Effector CD4-positive, alpha-beta T cell (primary cell): ENCODE measurements at regions not wholly inside any gene's neighbourhood (a gene's known extent, or its start where the extent isn't known, plus 50 kb on each side); places are given as distances from the start of the nearest gene placed in this dataset.

Source experiments
- DNase-seq: peaks from one replicate; pipeline ENCODE4 v3.0.0-alpha.2; 2020

- DNase-seq = no peak
These were observed 328.8 kb upstream of the GATB start for GRCh38 chr4:152089584-152089983.

GRCh38 chr4:152087335-152087734 is 326.5 kb upstream of the GATB start:
- DNase-seq = no peak

DNA sequence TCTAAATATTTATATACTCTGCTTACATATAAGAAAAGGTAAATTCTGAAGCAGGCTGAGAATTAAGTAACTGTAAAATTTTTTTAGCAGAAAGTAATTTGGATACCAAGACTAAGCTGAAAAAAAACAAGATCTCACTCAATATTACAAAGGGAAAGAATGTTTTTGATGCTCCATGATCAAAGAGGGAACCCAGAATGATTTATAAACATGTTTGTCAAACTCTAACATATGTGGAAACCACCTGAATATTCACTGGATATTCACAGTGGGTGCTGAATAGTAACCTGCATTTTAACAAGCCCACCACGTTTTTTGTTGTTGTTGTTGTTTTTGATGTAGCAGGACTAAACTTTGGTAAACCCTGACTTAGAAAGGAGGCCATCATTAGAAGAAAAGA is 324.9 kb upstream of the GATB start:
- DNase-seq = no peak

GRCh38 chr4:152083338-152083737 is 322.5 kb upstream of the GATB start:
- no peak for DNase-seq

DNA sequence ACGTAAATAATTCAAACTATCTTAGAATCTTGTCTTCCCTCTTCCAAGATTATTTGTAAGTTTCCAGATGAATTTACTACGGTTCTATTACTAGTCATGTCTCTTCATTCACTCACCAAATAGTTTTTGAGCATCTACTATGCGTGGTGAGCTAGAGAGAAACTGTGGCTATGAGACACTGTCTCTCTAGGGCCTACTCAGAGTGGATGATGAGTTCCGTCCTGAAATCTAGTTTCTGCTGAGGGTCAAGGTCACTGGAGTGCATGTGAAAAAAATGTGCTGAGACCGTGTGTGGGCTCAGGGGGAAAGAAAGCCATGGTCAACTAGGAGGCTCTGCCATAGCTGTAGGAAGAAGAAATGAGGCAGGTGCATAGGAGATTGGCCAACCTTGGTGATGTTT is 320.2 kb upstream of the GATB start:
- no peak for DNase-seq

GRCh38 chr4:152079543-152080293 is 318.9 kb upstream of the GATB start:
- no peak for DNase-seq

GRCh38 chr4:152079079-152079478 is 318.3 kb upstream of the GATB start:
- no peak for DNase-seq

DNA sequence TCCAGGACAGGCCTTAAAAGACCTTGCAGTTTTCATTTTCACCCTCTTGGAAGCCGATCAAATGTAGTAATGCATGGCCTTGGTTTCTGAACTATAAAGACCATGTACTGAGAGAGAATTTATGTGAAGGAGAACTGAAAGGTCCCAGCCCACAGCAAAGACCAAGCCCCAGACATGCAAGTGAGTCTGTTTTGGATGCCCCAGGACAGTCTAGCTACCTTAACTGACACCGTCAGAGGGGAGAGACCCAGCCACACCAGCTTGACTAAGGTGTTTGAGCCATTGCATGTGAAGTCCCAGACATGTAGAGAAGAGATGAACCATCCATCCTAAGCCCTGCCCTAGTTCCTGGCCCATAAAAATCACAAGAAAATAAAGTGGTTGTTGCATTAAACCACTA is 316.8 kb upstream of the GATB start:
- DNase-seq = no peak

GRCh38 chr4:152075253-152075928 is 314.6 kb upstream of the GATB start:
- no peak for DNase-seq

- no peak for DNase-seq
These were observed 313.8 kb upstream of the GATB start for GRCh38 chr4:152074573-152074972.

DNA sequence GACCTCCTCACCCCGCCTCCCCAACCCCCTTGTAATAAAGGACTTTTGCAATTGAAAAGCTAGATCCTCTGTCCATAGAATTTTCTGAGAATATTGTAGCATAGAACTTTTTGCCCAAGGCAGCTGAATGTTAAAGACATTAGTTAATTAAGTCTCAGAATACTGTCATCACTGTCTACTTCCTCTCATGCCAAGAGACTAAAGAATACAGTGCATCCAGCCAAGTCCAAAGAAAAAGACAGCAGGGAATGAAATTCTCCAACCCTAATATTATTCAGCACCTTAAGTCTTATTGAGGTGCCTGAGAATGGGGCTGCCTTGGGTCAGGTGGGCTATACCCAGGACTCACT is 313.3 kb upstream of the GATB start:
- DNase-seq = no peak

- no peak for DNase-seq
These were observed 312.7 kb upstream of the GATB start for GRCh38 chr4:152073351-152074087.

- DNase-seq = no peak
These were observed 312.1 kb upstream of the GATB start for GRCh38 chr4:152072906-152073305.

GRCh38 chr4:152072001-152072485 is 311.2 kb upstream of the GATB start:
- no peak for DNase-seq

GRCh38 chr4:152070854-152071253 is 310.0 kb upstream of the GATB start:
- no peak for DNase-seq

DNA sequence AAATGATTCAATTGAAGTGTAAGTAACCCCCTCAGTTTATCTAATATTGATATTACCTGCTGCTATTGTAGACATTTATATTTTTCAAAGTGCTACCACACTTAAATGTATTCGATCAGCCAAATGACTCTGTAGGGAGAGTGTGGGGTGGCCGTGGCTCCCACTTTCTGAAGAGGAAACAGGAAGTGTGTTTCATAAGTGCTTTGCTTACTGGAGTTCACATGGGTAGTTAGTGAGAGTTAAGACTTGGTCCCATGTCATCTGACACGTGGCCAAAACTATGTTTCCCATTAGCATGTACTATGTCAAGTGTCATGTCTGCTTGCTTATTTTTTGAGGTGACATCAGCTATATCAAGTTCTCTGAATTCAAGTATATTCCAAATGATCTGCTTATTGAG is 308.1 kb upstream of the GATB start:
- DNase-seq = no peak

DNA sequence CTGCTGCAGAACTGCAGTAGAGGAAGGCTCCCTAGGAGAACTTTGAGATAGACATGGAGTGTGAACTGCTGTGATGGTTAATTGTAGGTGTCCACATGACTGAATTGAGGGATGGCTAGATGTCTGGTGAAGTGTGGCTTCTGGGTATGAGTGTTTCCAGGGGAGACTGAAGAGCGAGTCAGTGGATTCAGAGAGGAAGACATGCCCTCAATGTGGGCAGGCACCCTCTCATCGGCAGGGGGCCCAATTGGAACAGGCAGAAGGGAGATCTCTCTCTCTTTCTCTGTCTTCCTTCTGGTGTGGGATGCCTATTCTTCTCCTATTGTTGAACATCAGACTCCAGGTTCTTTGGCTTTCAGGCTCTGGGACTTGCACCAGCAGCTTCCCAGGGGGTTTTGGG is 304.7 kb upstream of the GATB start:
- peak; percentile 7 for DNase-seq

DNA sequence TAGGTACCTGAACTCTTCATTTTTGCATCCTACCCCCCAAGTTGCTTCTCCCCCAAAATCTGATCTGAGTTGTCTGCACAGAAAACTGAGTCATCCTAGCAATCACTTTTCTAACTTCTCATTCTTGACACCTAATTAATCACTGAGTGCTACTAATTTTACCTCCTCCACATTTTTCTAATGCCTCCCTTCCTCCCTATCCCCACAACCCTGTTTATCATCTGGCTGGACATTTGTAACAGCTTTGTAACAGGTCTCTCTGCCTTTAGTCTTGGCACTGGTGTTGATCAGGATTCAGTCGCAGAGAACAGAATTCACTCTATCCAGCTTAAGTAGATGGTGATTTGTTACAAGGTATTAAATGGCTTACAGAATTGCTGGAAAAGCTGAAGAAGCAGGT is 303.9 kb upstream of the GATB start:
- no peak for DNase-seq

DNA sequence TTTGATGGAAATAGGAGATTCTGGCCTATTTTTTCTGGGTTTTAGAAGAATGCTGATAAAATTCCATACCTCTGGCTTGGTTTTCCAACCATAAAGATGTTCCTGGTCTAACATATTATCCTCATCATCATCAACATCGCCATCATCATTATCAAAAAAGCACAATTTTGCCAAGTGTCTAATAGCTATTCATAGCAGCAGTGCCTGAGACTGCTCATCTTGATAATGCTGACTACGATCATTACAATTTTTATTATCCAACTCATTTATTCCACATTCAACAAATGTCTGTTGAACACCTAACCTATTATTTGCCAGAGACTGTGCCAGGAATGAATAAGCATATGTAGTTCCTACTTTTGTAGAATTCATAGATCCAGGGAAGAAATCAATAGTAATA is 303.5 kb upstream of the GATB start:
- no peak for DNase-seq

GRCh38 chr4:152063621-152064240 is 302.9 kb upstream of the GATB start:
- peak; percentile 36 for DNase-seq

DNA sequence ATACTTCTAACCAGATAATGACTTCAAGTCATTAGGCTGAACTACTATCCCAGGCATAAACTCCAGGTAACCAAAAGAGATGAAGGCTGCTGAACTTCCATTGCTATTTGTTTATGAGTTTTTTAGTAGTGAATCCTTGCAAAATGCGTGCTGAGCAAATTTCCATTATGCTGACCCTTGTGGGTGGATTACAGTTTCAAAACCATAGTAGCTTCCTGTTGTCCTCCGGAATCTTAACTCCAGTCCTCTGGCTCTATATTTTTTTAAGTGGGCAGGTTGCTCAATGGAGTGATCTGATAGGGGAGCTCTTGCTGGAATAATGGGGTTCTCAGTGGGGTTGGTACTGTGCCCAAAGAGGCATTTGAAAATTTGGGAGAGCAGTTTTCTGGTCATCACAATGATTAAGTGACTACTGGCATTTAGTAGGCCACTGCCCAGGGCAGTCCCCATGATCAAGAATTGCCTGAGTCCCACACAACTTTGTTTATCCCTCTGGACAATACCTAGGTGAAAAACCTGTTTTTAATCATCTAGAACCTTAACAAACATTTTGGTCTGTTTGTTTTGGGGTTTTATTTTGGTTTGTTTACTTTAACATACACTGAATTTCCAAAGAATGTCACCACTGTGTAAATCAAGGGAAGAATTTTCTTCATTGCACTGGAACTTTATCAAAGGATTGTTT is 302.3 kb upstream of the GATB start:
- DNase-seq = no peak

DNA sequence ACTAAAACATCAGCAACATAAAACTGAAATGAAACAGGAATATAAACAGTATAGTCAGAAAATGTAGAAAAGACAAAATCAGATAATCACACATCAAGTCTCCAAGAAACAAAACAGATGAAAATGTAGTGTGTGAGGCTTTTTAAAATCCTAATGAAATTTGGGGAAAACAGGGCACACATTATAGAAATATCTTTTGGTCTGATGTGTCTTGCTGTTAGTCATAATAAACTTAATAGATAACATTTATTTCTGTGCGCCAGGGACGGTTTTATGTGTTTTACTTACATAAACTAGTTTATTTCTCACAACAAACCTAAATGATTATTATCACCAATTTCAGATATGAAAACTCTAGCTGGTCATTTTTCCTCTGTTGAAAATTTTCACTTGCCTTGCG is 293.9 kb upstream of the GATB start:
- no peak for DNase-seq
